GM21381 (cell line): ENCODE measurements at regions not wholly inside any gene's neighbourhood (a gene's known extent, or its start where the extent isn't known, plus 50 kb on each side); places are given as distances from the start of the nearest gene placed in this dataset.
"Not testable (repeated sequence)": the region's sequence is repeated elsewhere in the genome, so short reads cannot be mapped to it uniquely, and the experiment has no call there.

ENCODE experiments used
- ATAC-seq: cut with Tn5 transposase; IDR thresholded peaks from one replicate; pipeline ENCODE4 v1.9.1; 2021; ENCODE audit warnings: mild to moderate bottlenecking, moderate library complexity; ENCODE audit not compliant: unreplicated experiment

DNA sequence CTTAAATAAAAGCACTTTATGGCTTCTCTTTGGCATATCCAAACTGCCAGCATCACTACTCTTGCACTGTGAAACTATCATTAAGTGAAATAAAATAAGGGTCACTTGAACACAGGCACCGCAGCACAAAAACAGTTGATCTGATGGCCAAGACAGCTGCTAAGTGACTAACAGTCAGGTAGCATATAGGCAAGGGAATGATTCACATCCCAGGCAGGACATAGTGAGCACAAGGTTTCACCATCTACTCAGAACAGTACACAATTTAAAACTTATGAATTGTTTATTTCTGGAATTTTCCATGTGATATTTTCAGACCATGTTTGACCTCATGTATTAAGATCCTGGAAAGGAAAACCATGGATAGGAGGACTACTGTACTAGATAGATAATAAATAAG lies 214.2 kb downstream of the MREG start:
- no peak for ATAC-seq

DNA sequence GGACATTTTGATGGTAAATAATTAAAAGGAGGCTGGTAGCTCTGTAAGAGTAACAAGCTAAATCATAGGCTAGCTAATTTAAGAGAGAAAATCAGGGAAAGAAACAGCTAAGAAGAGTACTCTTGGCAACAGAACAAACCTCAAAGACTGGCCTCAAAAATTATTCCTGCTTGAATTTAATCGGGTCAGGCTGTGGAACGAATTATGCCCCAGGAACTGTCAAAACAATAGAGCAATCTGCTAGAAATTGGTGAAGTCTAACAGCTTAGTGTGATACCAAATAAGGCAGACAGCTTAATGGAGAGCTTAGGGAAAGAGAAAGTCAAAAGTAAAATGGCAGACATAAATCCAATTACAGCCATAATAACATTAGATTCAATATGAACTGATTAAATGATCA lies 215.7 kb downstream of the MREG start:
- no peak for ATAC-seq

GRCh38 chr2:215796140-215796855 lies 217.1 kb downstream of the MREG start:
- no peak for ATAC-seq

- ATAC-seq: no peak
These were observed 218.4 kb downstream of the MREG start for GRCh38 chr2:215794829-215795546.

- no peak for ATAC-seq
These were observed 219.4 kb downstream of the MREG start for GRCh38 chr2:215793747-215794595.

DNA sequence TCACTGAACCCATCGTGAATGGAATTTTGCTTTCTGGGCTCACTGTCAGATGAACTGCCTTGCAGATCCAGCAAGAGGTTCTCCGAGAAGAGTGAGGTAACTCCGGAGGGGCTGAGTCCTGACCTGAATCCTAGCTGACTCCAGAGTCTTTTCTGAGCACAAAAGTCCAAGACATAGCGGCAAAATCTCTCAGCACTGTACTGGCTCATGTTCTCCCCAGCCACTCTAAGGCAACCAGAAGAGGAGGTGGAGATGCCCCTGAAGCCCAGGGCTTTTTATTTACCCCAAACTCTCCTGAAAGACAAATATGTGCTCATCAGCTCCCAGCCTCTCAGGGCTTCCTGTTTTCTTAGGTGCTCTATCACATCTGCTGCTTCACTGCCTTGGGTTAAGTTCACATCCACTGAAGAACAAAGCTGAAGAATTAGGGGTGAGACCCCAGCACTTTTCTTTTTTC lies 221.8 kb downstream of the MREG start:
- ATAC-seq: no peak

- no peak for ATAC-seq
These were observed 222.6 kb downstream of the MREG start for GRCh38 chr2:215790523-215791421.

DNA sequence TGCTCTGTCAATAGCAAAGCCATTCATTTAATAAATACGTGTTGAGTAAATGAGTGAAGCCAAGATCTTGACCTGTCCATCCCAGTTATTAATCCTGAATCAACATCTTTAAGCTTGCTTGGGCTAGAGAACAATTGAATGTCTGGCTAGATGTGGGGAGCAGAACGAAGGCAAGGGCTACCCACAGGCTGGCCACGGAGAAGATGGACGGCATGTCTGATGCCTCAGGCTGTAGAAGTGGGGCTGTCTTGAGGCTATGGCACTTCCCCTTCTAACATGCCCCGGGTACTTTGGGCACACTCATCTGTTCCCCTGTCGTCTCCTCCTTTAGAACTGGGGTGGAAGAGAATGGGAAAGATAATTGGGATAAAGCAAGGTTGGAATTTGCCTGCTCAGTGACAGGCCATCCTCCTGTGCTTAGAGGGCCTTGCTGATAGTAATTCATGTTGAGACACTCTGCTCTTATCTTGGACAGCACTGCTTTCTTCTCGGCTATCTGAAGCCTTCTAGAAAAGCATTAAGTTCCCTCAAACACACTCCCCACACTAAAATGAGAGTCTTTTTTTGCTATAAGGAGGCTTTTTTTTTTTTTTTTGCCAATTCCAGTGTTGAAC lies 225.7 kb downstream of the MREG start:
- ATAC-seq: no peak

- ATAC-seq: no peak
These were observed 226.3 kb downstream of the MREG start for GRCh38 chr2:215787025-215787424.

DNA sequence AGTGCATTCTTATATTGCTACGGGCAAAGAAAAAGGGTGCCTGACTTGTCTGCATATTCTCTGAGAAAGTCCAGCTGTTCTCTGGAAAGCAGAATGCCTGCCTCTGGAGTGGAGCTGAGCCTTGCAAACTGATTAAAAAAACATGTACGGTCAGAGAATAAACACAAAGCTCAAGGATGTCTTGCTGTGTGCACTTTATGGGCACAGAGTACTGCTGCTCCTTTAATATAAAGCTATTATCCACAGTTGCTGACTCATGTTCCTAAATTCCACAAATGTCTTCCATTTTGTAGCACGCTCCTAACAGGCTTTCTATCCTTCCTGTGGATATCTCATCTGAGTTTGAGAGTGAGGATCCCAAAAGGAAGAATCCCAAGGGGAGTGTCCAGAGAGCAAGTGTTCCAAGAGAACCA lies 229.0 kb downstream of the MREG start:
- ATAC-seq: no peak

- ATAC-seq: not testable (repeated sequence)
These were observed 229.7 kb downstream of the MREG start for GRCh38 chr2:215783640-215784039.

- no peak for ATAC-seq
These were observed 230.4 kb downstream of the MREG start for GRCh38 chr2:215782965-215783364.

DNA sequence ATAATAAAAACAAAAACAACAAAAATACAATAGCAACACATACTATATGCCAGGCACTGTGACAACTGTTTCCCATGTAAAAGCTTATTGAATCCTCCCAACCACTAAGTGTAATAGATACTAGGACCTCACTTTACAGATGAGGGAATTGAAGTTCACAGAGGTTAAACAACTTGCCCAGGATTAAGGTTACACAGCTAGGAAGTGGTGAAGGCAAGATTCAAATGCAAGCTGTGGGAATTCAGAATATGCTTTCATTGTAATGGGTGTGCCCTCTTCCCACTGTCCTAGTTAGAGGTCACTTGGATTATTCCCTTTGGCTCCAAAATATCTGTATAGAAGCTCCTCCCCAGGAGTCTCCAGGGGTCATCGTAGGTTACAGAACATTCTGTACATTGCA lies 231.1 kb downstream of the MREG start:
- ATAC-seq: no peak

DNA sequence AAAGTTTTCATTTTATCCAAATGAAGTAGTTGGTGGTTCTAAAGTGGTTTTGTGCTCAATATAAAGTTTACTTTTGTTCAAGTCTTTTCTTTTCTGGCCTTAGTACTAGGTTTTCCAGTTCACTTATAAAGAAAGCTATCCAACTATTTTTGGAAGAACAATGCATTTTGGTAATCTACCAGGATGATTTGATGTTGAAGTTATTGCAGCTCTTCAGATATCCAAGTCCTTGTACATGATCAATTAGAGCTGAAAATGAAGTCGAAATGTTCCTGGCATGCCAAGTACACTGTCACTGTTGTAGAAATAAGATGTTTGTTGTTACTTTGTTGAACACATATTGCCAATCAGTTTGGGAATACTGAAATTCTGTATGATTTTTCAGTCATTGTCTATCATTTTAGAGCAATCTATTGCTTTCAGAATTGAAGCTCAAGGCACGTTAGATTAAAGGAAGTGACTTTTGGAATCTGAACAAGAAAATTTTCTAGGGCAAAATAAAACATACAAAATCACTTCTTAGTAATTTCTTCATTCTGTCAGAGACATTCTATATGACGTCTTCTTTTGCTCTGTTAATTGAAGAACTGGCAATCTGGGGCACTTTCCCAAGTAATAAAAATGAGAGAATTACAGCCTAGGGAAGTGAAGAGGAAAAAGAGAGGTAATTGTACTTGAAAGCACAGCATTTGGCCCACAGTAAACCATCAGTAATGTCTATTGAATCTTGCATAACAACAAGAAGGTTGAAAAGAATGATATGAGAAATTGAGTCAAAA lies 232.3 kb downstream of the MREG start:
- no peak for ATAC-seq

- no peak for ATAC-seq
These were observed 233.0 kb downstream of the MREG start for GRCh38 chr2:215780313-215780712.

- ATAC-seq: no peak
These were observed 233.4 kb downstream of the MREG start for GRCh38 chr2:215779912-215780311.

DNA sequence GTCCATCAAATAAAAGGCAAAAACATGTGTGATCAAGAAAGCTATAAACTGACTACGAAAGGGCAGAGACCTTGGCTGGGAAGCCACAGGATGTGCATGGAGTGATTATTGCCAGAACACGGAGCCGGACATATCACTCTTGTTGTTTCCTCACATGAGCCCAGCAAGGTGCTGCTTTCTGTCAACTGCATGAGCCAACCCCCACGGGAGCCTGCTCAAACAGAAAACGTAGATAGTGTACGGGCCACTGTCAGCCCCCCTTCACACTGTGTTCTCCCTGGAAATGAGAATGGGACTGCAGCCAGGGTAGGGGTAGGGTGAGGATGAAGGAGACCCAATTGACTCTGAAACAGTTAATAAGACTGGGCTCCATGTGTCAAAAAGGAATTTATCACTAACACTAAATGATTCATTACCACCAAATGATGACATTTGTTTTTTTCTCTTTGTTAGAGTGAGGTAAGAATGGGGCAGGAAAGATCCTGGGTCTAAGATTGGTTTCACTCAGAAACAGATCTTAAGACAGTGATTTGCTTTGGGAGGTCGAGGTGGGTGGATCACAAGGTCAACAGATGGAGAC lies 235.8 kb downstream of the MREG start:
- ATAC-seq: no peak

DNA sequence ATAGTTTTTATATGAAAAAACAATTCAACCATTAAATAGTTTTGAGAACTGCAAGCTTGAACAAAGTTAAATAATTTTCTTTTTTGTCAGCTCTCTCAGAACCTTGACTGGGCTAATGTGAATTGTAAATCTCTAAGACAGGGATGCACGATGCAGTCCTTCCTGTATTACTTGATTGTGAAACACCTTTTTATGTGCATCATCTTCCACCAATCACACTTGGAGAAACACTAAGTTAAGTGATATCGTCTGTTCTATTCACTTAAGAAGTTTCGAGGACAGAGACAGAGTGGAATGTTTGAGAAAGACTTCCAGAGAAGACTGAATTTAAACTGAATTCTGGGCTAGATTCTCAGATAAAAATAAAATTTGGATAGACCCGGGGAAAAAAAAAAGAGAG lies 238.2 kb downstream of the MREG start:
- no peak for ATAC-seq

GRCh38 chr2:215773728-215774127 lies 239.6 kb downstream of the MREG start:
- no peak for ATAC-seq
